HCEC 1CT (cell line): ENCODE measurements at regions not wholly inside any gene's neighbourhood (a gene's known extent, or its start where the extent isn't known, plus 50 kb on each side); places are given as distances from the start of the nearest gene placed in this dataset.
"Not testable (repeated sequence)": the region's sequence is repeated elsewhere in the genome, so short reads cannot be mapped to it uniquely, and the experiment has no call there.

Experiments
- DNase-seq: peaks from one replicate; pipeline ENCODE4 v3.0.0-alpha.2; 2017

GRCh38 chr3:65303431-65303830 is 615.6 kb upstream of the ADAMTS9 start:
- no peak for DNase-seq

DNA sequence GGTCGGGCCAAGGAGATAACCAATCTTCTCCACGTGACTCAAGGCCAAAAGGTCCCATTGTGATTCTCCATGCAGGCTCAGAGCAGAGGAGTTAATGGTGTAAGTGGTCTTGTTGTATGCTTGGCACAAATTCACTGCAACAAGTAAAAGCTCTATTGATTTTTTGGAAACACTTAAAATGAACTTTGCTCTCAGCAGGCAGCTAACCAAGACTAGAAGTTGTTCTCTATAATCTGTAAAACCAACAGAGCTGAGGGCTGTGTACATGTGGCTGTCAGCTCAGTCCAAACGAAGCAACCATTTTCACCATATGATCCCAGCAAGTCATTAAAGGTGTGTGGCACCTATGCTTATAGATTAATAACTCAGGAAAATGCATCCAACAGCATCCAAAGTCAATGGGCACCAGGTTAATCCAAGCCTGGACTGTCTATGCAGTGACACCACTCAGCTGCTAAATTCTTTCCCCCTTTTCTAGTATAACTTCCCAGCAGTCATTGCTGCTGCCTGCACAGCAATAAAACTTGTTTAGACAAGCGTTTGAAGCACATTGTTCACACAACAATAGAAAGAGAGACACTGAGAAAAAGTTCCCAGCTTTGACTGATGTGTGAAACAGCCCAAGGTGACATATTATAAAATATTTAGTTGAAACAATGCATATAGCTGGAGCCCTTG is 603.8 kb upstream of the ADAMTS9 start:
- no peak for DNase-seq

DNA sequence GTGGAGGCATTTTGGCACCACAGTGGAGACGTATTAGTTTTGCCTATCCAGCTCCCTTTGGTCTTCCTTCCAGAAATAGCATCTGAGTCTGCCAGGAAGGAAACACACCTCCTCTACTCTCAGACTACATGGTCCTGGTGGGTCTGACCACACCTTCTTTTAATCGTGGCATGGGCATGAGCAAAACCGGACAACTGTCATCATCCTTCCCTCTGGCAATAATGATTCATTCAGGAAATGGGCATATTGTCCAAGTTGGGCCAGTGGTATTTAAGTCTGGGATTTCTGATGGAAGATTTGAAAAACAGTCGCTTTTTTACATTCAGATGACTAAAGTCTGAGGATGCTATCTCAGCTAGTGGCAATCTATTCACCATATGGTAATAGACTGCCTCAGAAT is 601.0 kb upstream of the ADAMTS9 start:
- no peak for DNase-seq

DNA sequence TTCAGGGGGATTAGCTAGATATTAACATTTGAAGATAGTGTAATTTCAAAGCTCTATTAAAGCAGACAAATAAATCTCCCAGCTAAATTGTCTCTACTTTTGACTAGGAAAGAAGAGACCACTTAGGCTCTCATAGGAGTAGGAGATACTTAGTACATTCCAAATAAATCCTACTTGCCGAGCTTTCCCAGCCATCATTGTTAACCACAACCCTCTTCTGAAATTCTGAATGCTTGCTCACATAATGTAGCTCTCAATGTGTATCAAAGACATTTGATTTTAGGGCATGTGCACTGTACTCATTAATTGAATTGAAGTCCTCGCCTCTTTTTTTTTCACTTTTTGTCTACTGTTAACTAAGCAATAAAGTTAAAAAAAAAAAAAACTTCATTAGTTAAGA is 598.2 kb upstream of the ADAMTS9 start:
- no peak for DNase-seq

DNA sequence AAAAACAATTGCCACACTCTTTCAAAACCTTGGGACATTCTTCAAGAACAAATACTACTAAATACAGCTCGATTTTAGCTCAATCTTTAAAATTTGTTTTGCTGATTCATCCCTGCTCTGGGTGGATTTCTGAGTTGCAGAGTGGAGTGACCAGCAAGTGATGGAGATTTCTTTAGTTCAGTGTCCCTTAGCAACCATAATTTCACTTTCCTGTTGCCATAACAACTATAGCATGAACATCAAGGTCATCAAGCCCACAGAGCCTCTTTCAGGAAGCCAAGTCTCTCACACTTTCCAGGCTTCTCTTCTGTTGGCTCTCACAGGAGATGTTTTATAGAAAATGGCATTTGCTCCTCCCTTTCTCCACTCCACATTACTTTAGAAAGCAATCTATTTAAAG is 597.2 kb upstream of the ADAMTS9 start:
- DNase-seq: no peak

GRCh38 chr3:65284546-65284945 is 596.7 kb upstream of the ADAMTS9 start:
- DNase-seq: no peak

DNA sequence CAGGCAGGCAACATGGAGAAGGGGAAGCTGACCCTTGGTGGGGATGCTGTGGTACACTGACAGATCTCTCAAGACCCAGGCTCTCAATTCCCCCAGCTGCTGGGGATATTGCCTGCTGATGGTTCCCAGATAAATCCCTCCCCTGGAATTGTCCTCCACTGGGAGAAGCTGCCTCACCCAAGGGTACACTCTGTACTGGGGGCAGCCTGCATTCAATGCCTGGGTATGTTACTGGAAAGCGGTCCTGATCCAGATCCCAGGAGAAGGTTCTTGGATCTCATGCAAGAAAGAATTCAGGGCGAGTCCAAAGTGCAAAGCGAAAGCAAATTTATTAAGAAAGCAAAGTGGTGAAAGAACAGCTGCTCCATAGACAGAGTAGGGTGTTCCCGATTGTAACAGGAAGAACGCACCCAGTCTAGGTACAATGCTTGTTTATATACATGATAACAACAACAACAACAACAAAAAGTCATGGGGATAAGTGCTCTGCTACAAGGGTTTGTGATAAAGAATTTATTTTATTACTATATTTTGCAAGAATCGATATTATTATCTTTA is 591.5 kb upstream of the ADAMTS9 start:
- no peak for DNase-seq

- no peak for DNase-seq
Observed at GRCh38 chr3:65277798-65278197, 590.0 kb upstream of the ADAMTS9 start.

DNA sequence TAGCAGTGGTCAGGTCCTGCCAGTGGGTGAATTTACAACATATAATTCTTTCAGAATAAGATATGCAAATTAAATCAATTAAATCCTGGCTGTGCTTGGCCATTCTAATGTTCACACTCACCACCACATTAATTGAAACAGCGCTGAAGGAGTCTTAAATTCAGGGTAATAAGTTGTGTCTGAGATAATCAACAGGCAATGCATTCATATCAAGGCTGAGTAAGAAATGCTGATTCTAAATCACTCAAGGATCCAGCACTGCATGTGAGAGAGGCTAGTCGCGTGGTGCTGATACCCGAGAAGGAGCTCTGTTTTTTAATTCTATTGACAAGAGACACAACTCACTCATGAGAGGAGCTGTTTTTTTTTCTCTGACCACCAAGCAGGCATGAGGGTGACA is 588.8 kb upstream of the ADAMTS9 start:
- no peak for DNase-seq

GRCh38 chr3:65268426-65268825 is 580.6 kb upstream of the ADAMTS9 start:
- no peak for DNase-seq

GRCh38 chr3:65265942-65266590 is 578.3 kb upstream of the ADAMTS9 start:
- no peak for DNase-seq

DNA sequence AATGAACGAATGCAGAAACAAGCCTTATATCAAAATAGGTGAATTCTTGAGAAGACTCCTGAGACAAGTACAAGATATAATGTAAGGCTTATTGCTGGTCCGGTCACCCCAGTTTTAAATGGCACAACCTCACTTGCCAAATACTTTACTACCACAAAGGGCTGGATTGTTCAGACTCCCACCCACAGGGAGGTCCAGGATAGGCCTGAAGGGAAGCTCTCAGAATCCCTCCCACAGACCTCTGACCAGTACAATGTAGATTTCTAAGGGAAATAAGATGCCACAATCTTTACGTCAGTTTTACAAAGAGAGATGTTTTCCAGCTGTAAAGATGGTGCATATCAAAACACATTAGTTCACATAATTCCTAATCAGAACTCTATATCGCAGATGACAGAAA is 577.7 kb upstream of the ADAMTS9 start:
- DNase-seq: no peak

GRCh38 chr3:65262548-65262947 is 574.7 kb upstream of the ADAMTS9 start:
- DNase-seq: no peak

DNA sequence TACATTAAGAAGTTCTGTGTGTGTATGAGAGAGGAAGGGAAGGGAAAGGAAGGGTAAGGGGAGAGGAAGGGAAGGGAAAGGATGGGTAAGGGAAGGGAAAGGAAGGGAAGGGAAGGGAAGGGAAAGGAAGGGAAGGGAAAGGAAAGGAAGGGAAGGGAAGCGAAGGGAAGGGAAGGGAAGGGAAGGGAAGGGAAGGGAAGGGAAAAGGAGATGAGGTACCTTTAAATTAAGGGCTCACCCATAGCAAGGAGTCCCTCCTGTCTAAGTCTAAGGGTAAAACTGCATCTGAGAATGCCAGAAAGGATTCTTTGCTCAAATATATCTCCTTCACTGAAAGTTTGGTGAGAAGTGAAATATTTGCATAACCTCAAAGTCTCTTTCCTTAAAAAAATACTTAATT is 572.1 kb upstream of the ADAMTS9 start:
- no peak for DNase-seq

DNA sequence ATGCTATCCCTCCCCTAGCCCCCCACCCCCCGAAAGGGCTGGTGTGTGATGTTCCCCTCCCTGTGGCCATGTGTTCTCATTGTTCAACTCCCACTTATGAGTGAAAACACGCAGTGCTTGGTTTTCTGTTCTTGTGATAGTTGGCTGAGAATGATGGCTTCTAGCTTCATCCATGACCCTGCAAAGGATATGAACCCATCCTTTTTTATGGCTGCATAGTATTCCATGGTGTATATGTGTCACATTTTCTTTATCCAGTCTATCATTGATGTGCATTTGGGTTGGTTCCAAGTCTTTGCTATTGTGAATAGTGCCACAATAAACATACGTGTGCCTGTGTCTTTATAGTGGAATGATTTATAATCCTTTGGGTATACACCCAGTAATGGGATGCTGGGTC is 565.1 kb upstream of the ADAMTS9 start:
- DNase-seq: not testable (repeated sequence)

- no peak for DNase-seq
Observed at GRCh38 chr3:65252266-65252665, 564.5 kb upstream of the ADAMTS9 start.

DNA sequence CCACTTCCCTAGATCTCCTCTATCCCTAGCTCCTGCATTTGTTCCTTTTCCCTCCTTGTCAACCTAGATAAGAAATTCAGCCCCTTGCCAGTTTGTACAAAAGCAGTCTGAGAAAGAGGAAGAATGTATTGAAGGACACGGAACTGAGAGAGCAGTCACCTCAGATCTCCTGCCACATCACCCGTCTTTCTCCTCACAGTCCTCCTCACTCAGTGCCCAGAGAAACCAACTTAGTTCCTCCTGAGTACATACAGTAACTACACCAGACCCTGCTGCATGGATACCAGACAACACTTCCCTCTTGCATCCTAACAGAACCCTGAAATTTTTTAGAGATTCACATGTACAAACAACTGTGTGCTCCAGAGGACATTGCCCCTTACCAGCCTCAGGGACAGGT is 563.6 kb upstream of the ADAMTS9 start:
- DNase-seq: no peak

DNA sequence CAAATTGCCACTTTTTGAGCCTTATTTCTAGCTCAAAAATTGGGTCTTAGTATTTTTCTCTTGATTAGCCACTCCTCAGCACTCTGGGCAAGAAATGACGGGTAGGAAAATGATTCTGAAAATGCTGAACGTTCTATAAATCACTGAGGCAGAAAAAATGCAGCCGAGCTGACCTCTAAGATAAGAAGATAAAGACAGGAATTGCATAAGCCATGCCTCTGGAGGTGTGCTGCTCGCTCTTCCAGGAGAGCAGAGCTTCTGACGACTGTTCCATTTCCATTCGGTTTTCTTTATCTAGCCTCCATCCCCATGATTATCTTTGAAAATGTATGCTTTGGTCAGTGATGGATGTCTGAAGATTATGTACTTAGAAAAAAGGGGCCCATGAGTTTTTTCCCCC is 558.8 kb upstream of the ADAMTS9 start:
- no peak for DNase-seq

GRCh38 chr3:65245133-65246063 is 557.6 kb upstream of the ADAMTS9 start:
- DNase-seq: peak; percentile 14

DNA sequence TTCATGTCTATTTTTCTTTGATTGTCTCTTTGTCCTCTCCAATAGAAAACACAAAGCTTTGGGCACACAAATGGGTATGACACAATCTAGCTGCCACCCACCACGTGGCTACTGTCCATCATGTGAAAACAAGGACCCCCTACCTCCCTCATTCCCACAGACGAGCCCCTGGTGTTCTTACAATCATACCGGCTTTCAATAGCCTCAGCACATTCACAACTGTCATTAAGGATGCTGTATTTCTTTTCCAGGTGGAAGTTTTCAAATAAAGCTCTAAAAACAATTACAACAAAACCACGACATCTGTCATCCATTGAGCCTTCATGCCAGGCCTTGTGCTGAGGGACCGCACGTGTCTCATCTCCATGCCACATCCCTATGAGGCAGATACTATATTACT is 552.6 kb upstream of the ADAMTS9 start:
- DNase-seq: no peak

- no peak for DNase-seq
Observed at GRCh38 chr3:65238652-65239051, 550.9 kb upstream of the ADAMTS9 start.

DNA sequence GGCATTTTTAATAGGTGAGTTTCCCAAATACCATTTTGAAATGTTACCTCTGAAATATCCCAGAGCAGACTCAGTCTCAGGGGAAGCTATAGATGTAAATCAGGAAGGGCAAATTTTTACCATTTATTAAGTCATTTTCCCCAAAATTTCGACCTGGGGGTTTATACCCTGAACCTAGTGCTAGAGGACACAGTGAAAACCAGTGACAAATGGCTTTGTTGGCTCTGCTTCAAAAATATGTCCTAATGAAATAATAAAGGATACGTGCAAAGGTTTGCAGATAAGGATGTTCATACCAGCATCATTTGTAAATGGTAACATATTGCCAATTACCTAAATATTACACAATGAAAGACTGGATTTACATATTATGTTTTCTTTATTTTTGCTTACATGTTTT is 546.7 kb upstream of the ADAMTS9 start:
- DNase-seq: no peak

DNA sequence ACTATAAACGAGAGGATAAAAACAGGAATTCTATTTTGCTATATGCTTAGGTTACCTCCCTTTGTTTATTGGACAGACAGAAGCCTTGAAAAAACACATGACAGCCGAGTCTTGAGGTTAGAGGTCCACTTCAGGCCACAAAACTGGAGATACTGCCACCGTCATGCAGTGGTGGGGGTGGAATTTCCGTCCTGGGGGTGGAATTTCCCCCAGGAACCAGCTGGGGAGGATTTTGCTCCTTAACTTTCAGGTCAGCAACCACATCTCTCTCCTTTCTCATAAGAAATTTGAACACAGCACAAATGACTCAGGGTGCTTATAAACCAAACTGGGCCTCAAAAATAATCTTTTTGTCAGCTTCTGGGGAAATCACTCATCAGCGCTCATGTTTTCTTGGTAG is 545.8 kb upstream of the ADAMTS9 start:
- no peak for DNase-seq

- DNase-seq: no peak
Observed at GRCh38 chr3:65231544-65231943, 543.7 kb upstream of the ADAMTS9 start.
